Esophagus squamous epithelium (tissue), 4 donors: ENCODE measurements at regions not wholly inside any gene's neighbourhood (a gene's known extent, or its start where the extent isn't known, plus 50 kb on each side); places are given as distances from the start of the nearest gene placed in this dataset.

Experiments used
- CTCF ChIP-seq, 6 experiments: fragments of 450-650 bp in 4 of 6; fragments of 200-600 bp in 2 of 6; sonication (generic) in 2 of 6; IDR thresholded peaks; one replicate each; pipeline ENCODE4 v1.5.1; 2016 to 2019; ENCODE audit warnings: antibody characterized with exemption in 6 of 6, mild to moderate bottlenecking in 4 of 6, moderate library complexity in 4 of 6
- POLR2A ChIP-seq, 4 donors: fragments of 450-650 bp; IDR thresholded peaks; one replicate each; pipeline ENCODE4 v1.6.1; 2017; ENCODE audit warnings: antibody characterized with exemption in 4 of 4, mild to moderate bottlenecking in 4 of 4, moderate library complexity in 3 of 4

GRCh38 chr4:160202802-160203201, 1099.9 kb downstream of the RAPGEF2 start:
- TF ChIP-seq CTCF (IDR thresholded peaks at IDR 0.05) (no peak), POLR2A (IDR thresholded peaks at IDR 0.05) (no peak)
